ENCODE measurements at regions not wholly inside any gene's neighbourhood (a gene's known extent, or its start where the extent isn't known, plus 50 kb on each side); places are given as distances from the start of the nearest gene placed in this dataset.
A peak's percentile ranks its signal among the peaks of the same experiment; 100 is the strongest.
"Not testable (repeated sequence)": the region's sequence is repeated elsewhere in the genome, so short reads cannot be mapped to it uniquely, and the experiment has no call there.

GRCh38 chr5:97480313-97480712 lies 297.3 kb upstream of the RIOK2 start:
- no peak for DNase-seq (ENCODE audit: low spot score)

GRCh38 chr5:97488126-97488668 lies 305.1 kb upstream of the RIOK2 start:
- no peak for DNase-seq (ENCODE audit: low spot score)

GRCh38 chr5:97489010-97489840 lies 306.2 kb upstream of the RIOK2 start:
- no peak for DNase-seq (ENCODE audit: low spot score)

GRCh38 chr5:97494465-97494864 lies 311.4 kb upstream of the RIOK2 start:
- no peak for DNase-seq (ENCODE audit: low spot score)

- DNase-seq (ENCODE audit: low spot score): peak; percentile 26
These were observed 312.3 kb upstream of the RIOK2 start for GRCh38 chr5:97495301-97495700.

- no peak for DNase-seq (ENCODE audit: low spot score)
These were observed 313.0 kb upstream of the RIOK2 start for GRCh38 chr5:97496037-97496436.

GRCh38 chr5:97498657-97499056 lies 315.6 kb upstream of the RIOK2 start:
- no peak for DNase-seq (ENCODE audit: low spot score)

- DNase-seq (ENCODE audit: low spot score): no peak
These were observed 316.6 kb upstream of the RIOK2 start for GRCh38 chr5:97499605-97500004.

- DNase-seq (ENCODE audit: low spot score): no peak
These were observed 318.4 kb upstream of the RIOK2 start for GRCh38 chr5:97501286-97501964.

GRCh38 chr5:97501965-97502305 lies 318.9 kb upstream of the RIOK2 start:
- DNase-seq (ENCODE audit: low spot score): no peak

GRCh38 chr5:97508864-97509263 lies 325.8 kb upstream of the RIOK2 start:
- no peak for DNase-seq (ENCODE audit: low spot score)

- DNase-seq (ENCODE audit: low spot score): not testable (repeated sequence)
These were observed 336.5 kb upstream of the RIOK2 start for GRCh38 chr5:97519565-97519964.

- not testable (repeated sequence) for DNase-seq (ENCODE audit: low spot score)
These were observed 340.3 kb upstream of the RIOK2 start for GRCh38 chr5:97523336-97523735.

GRCh38 chr5:97525780-97526179 lies 342.7 kb upstream of the RIOK2 start:
- DNase-seq (ENCODE audit: low spot score): no peak

- peak; percentile 87 for DNase-seq (ENCODE audit: low spot score)
These were observed 345.9 kb upstream of the RIOK2 start for GRCh38 chr5:97528941-97529340.

- DNase-seq (ENCODE audit: low spot score): peak; percentile 25
These were observed 346.4 kb upstream of the RIOK2 start for GRCh38 chr5:97529354-97529985.

GRCh38 chr5:97531549-97531948 lies 348.5 kb upstream of the RIOK2 start:
- DNase-seq (ENCODE audit: low spot score): no peak

GRCh38 chr5:97534166-97534565 lies 351.1 kb upstream of the RIOK2 start:
- peak; percentile 93 for DNase-seq (ENCODE audit: low spot score)

GRCh38 chr5:97536683-97537082 lies 353.6 kb upstream of the RIOK2 start:
- DNase-seq (ENCODE audit: low spot score): no peak

GRCh38 chr5:97538912-97539311 lies 355.9 kb upstream of the RIOK2 start:
- DNase-seq (ENCODE audit: low spot score): no peak

- DNase-seq (ENCODE audit: low spot score): no peak
These were observed 358.8 kb upstream of the RIOK2 start for GRCh38 chr5:97541864-97542263.

- DNase-seq (ENCODE audit: low spot score): no peak
These were observed 359.4 kb upstream of the RIOK2 start for GRCh38 chr5:97542469-97542868.

- no peak for DNase-seq (ENCODE audit: low spot score)
These were observed 360.1 kb upstream of the RIOK2 start for GRCh38 chr5:97543166-97543565.

Data from RKO (cell line).